Testis (tissue), 2 donors: ENCODE measurements at regions not wholly inside any gene's neighbourhood (a gene's known extent, or its start where the extent isn't known, plus 50 kb on each side); places are given as distances from the start of the nearest gene placed in this dataset.

ENCODE experiments used
- DNase-seq: peaks from one replicate; pipeline ENCODE4 v3.0.0-alpha.2; 2019
- H3K27ac ChIP-seq, 2 donors: fragments of 200-600 bp; sonication (generic); one replicate each; pipeline ENCODE4 v1.5.1; 2019
- H3K27me3 ChIP-seq: fragments of 200-600 bp; sonication (generic); one replicate; pipeline ENCODE4 v1.5.1; 2019
- H3K36me3 ChIP-seq: fragments of 200-600 bp; sonication (generic); one replicate; pipeline ENCODE4 v1.5.1; 2017; ENCODE audit warnings: low read depth; ENCODE audit errors: missing control alignments
- H3K4me1 ChIP-seq: fragments of 200-600 bp; sonication (generic); one replicate; pipeline ENCODE4 v1.5.1; 2019
- H3K4me3 ChIP-seq, 2 donors: fragments of 200-600 bp; sonication (generic); one replicate each; pipeline ENCODE4 v1.5.1; 2017 to 2019
- H3K9me3 ChIP-seq: fragments of 200-600 bp; sonication (generic); one replicate; pipeline ENCODE4 v1.5.1; 2017
- CTCF ChIP-seq, 3 experiments: fragments of 450-650 bp in 2 of 3; fragments of 200-600 bp in 1 of 3; sonication (generic) in 1 of 3; IDR thresholded peaks; one replicate each; pipeline ENCODE4 v1.5.1; 2016 to 2019; ENCODE audit warnings: antibody characterized with exemption in 3 of 3, mild to moderate bottlenecking in 2 of 3, moderate library complexity in 1 of 3
- POLR2A ChIP-seq: fragments of 450-650 bp; IDR thresholded peaks from one replicate; pipeline ENCODE4 v1.6.1; 2017; ENCODE audit warnings: antibody characterized with exemption, mild to moderate bottlenecking, moderate library complexity
- WGBS, 2 donors: methylation state at CpG; one replicate each; pipeline ENCODE4 v1.1.5; 2018; 5-methylcytosine and 5-hydroxymethylcytosine counted together
- intact Hi-C: fragments of 100-400 bp; cut with DNase I; formaldehyde crosslinking; loops from one replicate; pipeline ENCODE4 v1.15.1; 2023; ENCODE audit warnings: low total_unique reads

GRCh38 chr7:109529712-109530111 lies 960.0 kb downstream of the DNAJB9 start:
- WGBS, 2 donors, result 92 to 97% methylated on average over 2 to 4 of the region's 4 CpGs
- Histone ChIP-seq H3K27ac (no peak overlapping the region), H3K4me1 (no peaks in the 10 kb centered on the region), H3K9me3 (no peaks in the 10 kb centered on the region), H3K27me3 (no peaks in the 10 kb centered on the region), H3K4me3 (no peak overlapping the region), H3K36me3 (no peaks in the 10 kb centered on the region)
- intact Hi-C loops, result no loop called here
- DNase-seq, result no peak
- TF ChIP-seq POLR2A (no peak), CTCF (IDR thresholded peaks at IDR 0.05) (no peak)

- WGBS, 2 donors, result 58 to 64% methylated on average over 1 of the region's 1 CpG
- no peak overlapping the region for H3K27ac ChIP-seq
Measured at GRCh38 chr7:109532262-109532992, 962.8 kb downstream of the DNAJB9 start.

GRCh38 chr7:109545686-109546085 lies 976.0 kb downstream of the DNAJB9 start:
- Histone ChIP-seq H3K4me3 (no peak overlapping the region), H3K27ac (no peak overlapping the region), H3K4me1 (no peaks in the 10 kb centered on the region), H3K27me3 (no peaks in the 10 kb centered on the region), H3K9me3 (no peaks in the 10 kb centered on the region), H3K36me3 (no peaks in the 10 kb centered on the region)
- WGBS, 2 donors, result 50% methylated on average over 3 of the region's 3 CpGs
- DNase-seq, result no peak
- intact Hi-C loops, result no loop called here
- TF ChIP-seq POLR2A (no peak), CTCF (IDR thresholded peaks at IDR 0.05) (no peak)

More at GRCh38 chr7:109532262-109532992, 962.8 kb downstream of the DNAJB9 start:
- Histone ChIP-seq H3K4me3 (no peak overlapping the region), H3K27me3 (no peaks in the 10 kb centered on the region), H3K9me3 (no peaks in the 10 kb centered on the region), H3K36me3 (no peaks in the 10 kb centered on the region), H3K4me1 (no peaks in the 10 kb centered on the region)
- intact Hi-C loops, result no loop called here
- no peak for TF ChIP-seq POLR2A
- no peak for TF ChIP-seq CTCF (IDR thresholded peaks at IDR 0.05)
- no peak for DNase-seq

GRCh38 chr7:109549471-109550193 lies 980.0 kb downstream of the DNAJB9 start:
- no peaks in the 10 kb centered on the region for H3K27me3 ChIP-seq
- H3K27ac ChIP-seq, result no peak overlapping the region
- H3K4me1 ChIP-seq, result no peaks in the 10 kb centered on the region
- H3K4me3 ChIP-seq, result no peak overlapping the region
- no peak for TF ChIP-seq POLR2A
- TF ChIP-seq CTCF (IDR thresholded peaks at IDR 0.05), result no peak
- H3K36me3 ChIP-seq, result no peaks in the 10 kb centered on the region
- intact Hi-C loops, result no loop called here
- 37 to 41% methylated on average over 7 of the region's 7 CpGs for WGBS, 2 donors
- no peaks in the 10 kb centered on the region for H3K9me3 ChIP-seq
- DNase-seq, result no peak
